CD4-positive, alpha-beta T cell (primary cell): ENCODE measurements at regions not wholly inside any gene's neighbourhood (a gene's known extent, or its start where the extent isn't known, plus 50 kb on each side); places are given as distances from the start of the nearest gene placed in this dataset.

Experiments
- ATAC-seq: fragments of 200-7000 bp; cut with Tn5 transposase; one replicate; pipeline ENCODE4 v1.10.0; 2022; ENCODE audit warnings: mild to moderate bottlenecking; ENCODE audit not compliant: poor library complexity
- CTCF ChIA-PET: fragments of 350-600 bp; sonication (Branson Sonifier 250); formaldehyde crosslinking; loops from one replicate; lab custom pipeline; 2021; ENCODE audit warnings: antibody characterized with exemption, inconsistent platforms; lab: Charles Lee
- POLR2A ChIA-PET: fragments of 350-600 bp; sonication (Branson Sonifier 250); formaldehyde crosslinking; loops from one replicate; lab custom pipeline; 2021; ENCODE audit warnings: antibody characterized with exemption, inconsistent platforms; lab: Charles Lee
- DNase-seq, 14 experiments: peaks; one replicate each; pipeline ENCODE4 v3.0.0-alpha.2; 2013 to 2020; ENCODE audit warnings: mixed read lengths in 2 of 14
- H3K27ac ChIP-seq, 2 donors: one replicate each; pipeline versions ENCODE4 v1.5.1 to v1.7.0; 2013; ENCODE audit warnings: low read length in 2 of 2, low read depth in 1 of 2, mild to moderate bottlenecking in 1 of 2
- H3K27me3 ChIP-seq, 2 experiments: 1 replicate in 1 of 2; 2 replicates in 1 of 2; pipeline versions ENCODE4 v1.6.1 to v1.7.0; 2013; ENCODE audit warnings: low read length in 2 of 2, control low read depth in 1 of 2, mild to moderate bottlenecking in 1 of 2, moderate library complexity in 1 of 2; ENCODE audit not compliant: insufficient read depth in 2 of 2, control insufficient read depth in 1 of 2
- H3K36me3 ChIP-seq: one replicate; pipeline ENCODE4 v1.6.1; 2013; ENCODE audit warnings: low read length, control low read depth; ENCODE audit not compliant: insufficient read depth
- H3K4me1 ChIP-seq: one replicate; pipeline ENCODE4 v1.6.1; 2013; ENCODE audit warnings: low read length, control low read depth; ENCODE audit not compliant: insufficient read depth
- H3K4me3 ChIP-seq: one replicate; pipeline ENCODE4 v1.5.1; 2013; ENCODE audit warnings: mild to moderate bottlenecking, low read length, moderate library complexity
- H3K9me3 ChIP-seq, 2 experiments: 1 replicate in 1 of 2; 2 replicates in 1 of 2; pipeline versions ENCODE4 v1.6.1 to v1.7.0; 2013; ENCODE audit warnings: low read length in 2 of 2, mild to moderate bottlenecking in 2 of 2, control low read depth in 1 of 2, moderate library complexity in 1 of 2; ENCODE audit not compliant: control insufficient read depth in 1 of 2, insufficient read depth in 1 of 2
- H3K27ac Mint-ChIP-seq: one replicate; pipeline ENCODE4 v1.8.0; 2020; ENCODE audit warnings: mixed read lengths
- H3K27me3 Mint-ChIP-seq: one replicate; pipeline ENCODE4 v1.8.0; 2021; ENCODE audit warnings: mixed read lengths
- H3K36me3 Mint-ChIP-seq: one replicate; pipeline ENCODE4 v1.8.0; 2021; ENCODE audit warnings: low read depth, mixed read lengths
- H3K4me1 Mint-ChIP-seq: one replicate; pipeline ENCODE4 v1.8.0; 2021; ENCODE audit warnings: low read depth, mixed read lengths
- H3K4me3 Mint-ChIP-seq: one replicate; pipeline ENCODE4 v1.8.0; 2020; ENCODE audit warnings: mild to moderate bottlenecking, mixed read lengths
- H3K9me3 Mint-ChIP-seq: one replicate; pipeline ENCODE4 v1.8.0; 2020; ENCODE audit warnings: mixed read lengths
- CTCF ChIP-seq: fragments of 200-600 bp; IDR thresholded peaks from one replicate; pipeline ENCODE4 v1.8.0; 2022; ENCODE audit warnings: antibody characterized with exemption, mild to moderate bottlenecking
- intact Hi-C, 2 experiments: fragments of 100-400 bp; cut with DNase I in 1 of 2; cut with micrococcal nuclease in 1 of 2; formaldehyde crosslinking; loops; one replicate each; pipeline versions ENCODE4 v1.15.1 to v1.9.0; 2023 to 2025; cut with DNase I, micrococcal nuclease

- H3K4me3 ChIP-seq: no peak overlapping the region
- H3K4me1 Mint-ChIP-seq: no peaks in the 10 kb centered on the region
- intact Hi-C loops: no loop called here
These were observed 91.4 kb downstream of the SUDS3 start for GRCh38 chr12:118467641-118468305.

GRCh38 chr12:118472940-118473339 is 96.6 kb downstream of the SUDS3 start:
- H3K4me3 Mint-ChIP-seq: no peak overlapping the region

More at GRCh38 chr12:118467641-118468305, 91.4 kb downstream of the SUDS3 start:
- no peaks in the 10 kb centered on the region for H3K27me3 ChIP-seq
- no peak for DNase-seq
- no peak overlapping the region for H3K27ac ChIP-seq
- TF ChIP-seq CTCF: no peak
- H3K36me3 ChIP-seq: no peaks in the 10 kb centered on the region
- CTCF ChIA-PET: no interaction called here
- Mint-ChIP-seq H3K4me3 (no peak overlapping the region), H3K9me3 (no peaks in the 10 kb centered on the region), H3K27ac (no peak overlapping the region), H3K27me3 (peaks cover 9% of the 10 kb centered on the region), H3K36me3 (no peaks in the 10 kb centered on the region)
- H3K9me3 ChIP-seq: peaks cover 0 to 8% of the 10 kb centered on the region in 2 experiments
- POLR2A ChIA-PET: no interaction called here
- ATAC-seq: no peak
- no peaks in the 10 kb centered on the region for H3K4me1 ChIP-seq

GRCh38 chr12:118480235-118480634 is 103.9 kb downstream of the SUDS3 start:
- H3K4me3 Mint-ChIP-seq: no peak overlapping the region
- DNase-seq (no peak), ATAC-seq (no peak)
- Histone ChIP-seq H3K27me3 (peaks cover 0 to 3% of the 10 kb centered on the region in 2 experiments), H3K36me3 (no peaks in the 10 kb centered on the region), H3K9me3 (no peaks in the 10 kb centered on the region), H3K4me3 (no peak overlapping the region), H3K27ac (no peak overlapping the region), H3K4me1 (no peaks in the 10 kb centered on the region)
- H3K9me3 Mint-ChIP-seq: no peaks in the 10 kb centered on the region
- no peaks in the 10 kb centered on the region for H3K36me3 Mint-ChIP-seq
- intact Hi-C loops: no loop called here
- H3K4me1 Mint-ChIP-seq: no peaks in the 10 kb centered on the region
- CTCF ChIA-PET: no interaction called here
- POLR2A ChIA-PET: no interaction called here
- peaks cover 3% of the 10 kb centered on the region for H3K27me3 Mint-ChIP-seq
- no peak for TF ChIP-seq CTCF
- no peak overlapping the region for H3K27ac Mint-ChIP-seq

More at GRCh38 chr12:118472940-118473339, 96.6 kb downstream of the SUDS3 start:
- ChIA-PET CTCF (no interaction called here), POLR2A (interaction anchor here (0.7 kb wide), 1 partner anchor 16 kb away, joined by 4 read pairs; no protein-coding TSS in a partner anchor)
- no peak overlapping the region for H3K27ac ChIP-seq
- Mint-ChIP-seq H3K36me3 (no peaks in the 10 kb centered on the region), H3K4me1 (no peaks in the 10 kb centered on the region), H3K27ac (no peak overlapping the region), H3K27me3 (peaks cover 6% of the 10 kb centered on the region), H3K9me3 (no peaks in the 10 kb centered on the region)
- no peaks in the 10 kb centered on the region for H3K4me1 ChIP-seq
- no peak overlapping the region for H3K4me3 ChIP-seq
- intact Hi-C loops: no loop called here
- peaks cover 0 to 8% of the 10 kb centered on the region in 2 experiments for H3K9me3 ChIP-seq
- ATAC-seq (no peak), DNase-seq (no peak)
- peaks cover 0 to 2% of the 10 kb centered on the region in 2 experiments for H3K27me3 ChIP-seq
- no peak for TF ChIP-seq CTCF
- H3K36me3 ChIP-seq: no peaks in the 10 kb centered on the region
